OCI-LY7 (cell line): ENCODE measurements at regions not wholly inside any gene's neighbourhood (a gene's known extent, or its start where the extent isn't known, plus 50 kb on each side); places are given as distances from the start of the nearest gene placed in this dataset.
"Not testable (repeated sequence)": the region's sequence is repeated elsewhere in the genome, so short reads cannot be mapped to it uniquely, and the experiment has no call there.

Experiments
- BruUV-seq: library from RNA; stranded (reverse); fragments of 400-500 nt; replicated peaks from 2 replicates; lab custom pipeline; 2021; lab: Mats Ljungman, UMichigan
- CTCF ChIA-PET: fragments of 300-600 bp; sonication (Branson Sonifier 250); formaldehyde crosslinking; loops from one replicate; lab custom pipeline; 2022; ENCODE audit warnings: antibody characterized with exemption; ENCODE audit not compliant: unreplicated experiment; lab: Charles Lee
- POLR2A ChIA-PET: fragments of 300-600 bp; sonication (Branson Sonifier 250); formaldehyde crosslinking; loops from one replicate; lab custom pipeline; 2022; ENCODE audit warnings: antibody characterized with exemption; lab: Charles Lee
- DNase-seq: peaks from one replicate; pipeline ENCODE4 v3.0.0-alpha.2; 2015; ENCODE audit warnings: low spot score
- H2AFZ ChIP-seq: fragments of 200-600 bp; sonication (generic), shearing (Covaris generic); 2 replicates; pipeline ENCODE4 v1.6.1; 2014; ENCODE audit warnings: mild to moderate bottlenecking, antibody characterized with exemption, low read length, moderate library complexity
- H3K27ac ChIP-seq: fragments of 200-600 bp; sonication (generic); 2 replicates; pipeline ENCODE4 v1.5.1; 2014; ENCODE audit warnings: mixed run types, low read depth, mild to moderate bottlenecking, moderate library complexity, low read length, inconsistent platforms; ENCODE audit not compliant: poor library complexity, severe bottlenecking
- H3K36me3 ChIP-seq: fragments of 200-600 bp; sonication (generic); 2 replicates; pipeline ENCODE4 v1.6.1; 2014; ENCODE audit warnings: mild to moderate bottlenecking, antibody characterized with exemption, low read length, moderate library complexity, mixed read lengths; ENCODE audit not compliant: insufficient read depth
- H3K4me1 ChIP-seq: fragments of 200-600 bp; sonication (generic); 2 replicates; pipeline ENCODE4 v1.5.1; 2014; ENCODE audit warnings: mild to moderate bottlenecking, low read length; ENCODE audit not compliant: insufficient read depth, poor library complexity, severe bottlenecking
- H3K4me2 ChIP-seq: fragments of 200-600 bp; sonication (generic); 2 replicates; pipeline ENCODE4 v1.6.1; 2014; ENCODE audit warnings: mild to moderate bottlenecking, low read length
- H3K4me3 ChIP-seq: fragments of 200-600 bp; sonication (generic); 2 replicates; pipeline ENCODE4 v1.5.1; 2014; ENCODE audit warnings: mild to moderate bottlenecking, low read depth, low read length; ENCODE audit not compliant: poor library complexity, severe bottlenecking
- H3K79me2 ChIP-seq: fragments of 200-600 bp; sonication (generic); 2 replicates; pipeline ENCODE4 v1.6.1; 2016; ENCODE audit warnings: low read depth, mild to moderate bottlenecking, low read length, moderate library complexity, mixed read lengths; ENCODE audit not compliant: insufficient read depth
- H3K9me2 ChIP-seq: fragments of 200-600 bp; sonication (generic); 2 replicates; pipeline ENCODE4 v1.6.1; 2016; ENCODE audit warnings: mild to moderate bottlenecking, low read length, mixed read lengths; ENCODE audit not compliant: insufficient read depth
- H3K9me3 ChIP-seq: fragments of 200-600 bp; sonication (generic); 2 replicates; pipeline ENCODE4 v1.6.1; 2014; ENCODE audit warnings: mild to moderate bottlenecking, mixed run types, low read length, mixed read lengths
- H4K20me1 ChIP-seq: fragments of 200-600 bp; sonication (generic); 2 replicates; pipeline ENCODE4 v1.6.1; 2014; ENCODE audit warnings: mild to moderate bottlenecking, antibody characterized with exemption, low read length, moderate library complexity, mixed read lengths; ENCODE audit not compliant: insufficient read depth
- CTCF ChIP-seq: fragments of 200-600 bp; sonication (generic); conservative IDR thresholded peaks from 2 replicates; pipeline ENCODE4 v1.5.1; 2014; ENCODE audit warnings: mild to moderate bottlenecking, antibody characterized with exemption, low read length, moderate library complexity, mixed read lengths
- EZH2phosphoT487 ChIP-seq: fragments of 200-600 bp; sonication (generic); IDR thresholded peaks from 2 replicates; pipeline ENCODE4 v1.6.1; 2018; ENCODE audit warnings: low read depth, borderline replicate concordance, mild to moderate bottlenecking, mixed run types, antibody characterized with exemption, low read length, moderate library complexity, mixed read lengths
- intact Hi-C: fragments of 100-400 bp; cut with micrococcal nuclease; formaldehyde crosslinking; loops from one replicate; pipeline ENCODE4 v1.10.0; 2022; ENCODE audit not compliant: unreplicated experiment

DNA sequence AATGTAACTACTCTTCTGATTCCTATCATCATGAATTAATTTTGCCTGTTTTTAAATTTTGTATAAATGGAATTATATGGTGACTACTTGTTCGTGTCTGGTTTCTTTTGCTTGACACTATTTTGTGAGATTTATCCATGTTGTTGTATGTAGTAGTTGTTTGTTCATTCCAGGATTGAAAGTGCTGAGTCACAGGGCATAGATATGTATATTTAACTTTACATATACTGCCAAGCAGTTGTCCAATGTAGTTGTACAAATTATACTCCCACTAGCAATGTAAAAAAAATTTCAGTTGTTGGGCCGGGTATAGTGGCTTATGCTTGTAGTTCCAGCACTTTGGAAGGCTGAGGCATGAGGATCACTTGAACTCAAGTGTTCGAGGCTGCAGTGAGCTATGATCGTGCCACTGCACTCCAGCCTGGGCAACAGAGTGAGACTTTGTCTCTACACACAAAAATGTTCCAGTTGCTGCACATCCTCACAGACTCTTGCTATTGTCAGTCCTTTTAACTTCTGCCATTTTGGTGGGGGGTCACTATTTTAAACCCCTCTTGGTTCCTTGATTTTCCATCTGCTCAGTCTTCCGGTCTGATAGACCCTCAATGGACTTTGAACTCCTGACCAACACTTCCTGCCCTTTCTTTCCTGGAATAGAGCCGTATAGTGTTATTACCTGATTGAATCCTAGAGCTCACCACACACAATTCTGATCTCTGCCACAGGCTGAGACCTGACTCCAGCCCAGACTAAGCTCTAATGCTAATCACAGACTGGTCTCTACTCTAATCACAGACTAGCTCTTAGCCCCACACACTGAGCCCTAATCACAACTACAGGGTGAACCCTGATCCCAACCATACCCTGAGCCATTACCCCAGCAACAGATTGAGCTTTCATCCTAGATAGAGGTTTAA lies 69.3 kb upstream of the MELK start:
- no TSS peak for BruUV-seq
- Histone ChIP-seq H2AFZ (peak overlapping the region; percentile 98), H3K27ac (no peak overlapping the region), H3K4me1 (peaks cover 30% of the 10 kb centered on the region), H4K20me1 (no peaks in the 10 kb centered on the region), H3K79me2 (no peaks in the 10 kb centered on the region), H3K36me3 (no peaks in the 10 kb centered on the region), H3K4me3 (no peak overlapping the region), H3K4me2 (peak overlapping the region; percentile 28; the same call in 1 of the 2 replicates), H3K9me3 (no peaks in the 10 kb centered on the region), H3K9me2 (no peaks in the 10 kb centered on the region)
- ChIA-PET CTCF (no interaction called here), POLR2A (interaction anchor here (0.5 to 0.8 kb wide), 3 partner anchors 15 to 351 kb away, joined by 3 to 5 read pairs (median 3); no protein-coding TSS in a partner anchor)
- no peak for TF ChIP-seq EZH2phosphoT487
- TF ChIP-seq CTCF, result no peak
- intact Hi-C loops, result no loop called here
- DNase-seq, result no peak

DNA sequence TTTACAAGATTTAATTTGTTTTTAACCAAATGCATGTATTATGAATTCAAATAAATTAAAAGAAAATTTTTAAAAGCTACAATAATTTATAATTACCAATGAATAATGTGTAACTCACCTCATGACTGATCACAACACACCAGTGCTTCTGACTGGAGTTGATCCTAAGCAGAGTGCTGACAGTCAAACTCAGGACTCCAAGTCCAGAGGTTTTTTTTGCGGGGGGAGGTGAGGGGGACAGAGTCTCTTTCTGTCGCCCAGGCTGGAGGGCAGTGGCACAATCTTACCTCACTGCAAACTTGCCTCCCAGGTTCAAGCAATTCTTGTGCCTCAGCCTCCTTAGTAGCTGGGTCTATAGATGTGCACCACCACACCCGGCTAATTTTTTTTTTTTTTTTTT lies 71.0 kb upstream of the MELK start:
- Histone ChIP-seq H3K9me3 (no peaks in the 10 kb centered on the region), H3K79me2 (no peaks in the 10 kb centered on the region), H3K36me3 (no peaks in the 10 kb centered on the region), H3K4me3 (no peak overlapping the region), H3K27ac (no peak overlapping the region), H3K4me1 (peaks cover 30% of the 10 kb centered on the region), H3K4me2 (no peak overlapping the region), H4K20me1 (no peaks in the 10 kb centered on the region), H3K9me2 (no peaks in the 10 kb centered on the region), H2AFZ (no peak overlapping the region)
- BruUV-seq, result no TSS peak
- CTCF ChIA-PET, result no interaction called here
- TF ChIP-seq EZH2phosphoT487 (no peak), CTCF (no peak)
- POLR2A ChIA-PET, result interaction anchor here (0.9 to 1.0 kb wide), 2 partner anchors 14 to 16 kb away, joined by 4 to 5 read pairs; no protein-coding TSS in a partner anchor
- no peak for DNase-seq
- intact Hi-C loops, result no loop called here

GRCh38 chr9:36500931-36501330 lies 71.8 kb upstream of the MELK start:
- POLR2A ChIA-PET, result interaction anchor here (0.9 to 1.0 kb wide), 2 partner anchors 13 to 17 kb away, joined by 4 to 5 read pairs; no protein-coding TSS in a partner anchor
- H3K4me2 ChIP-seq, DNase-seq, H3K4me3 ChIP-seq, intact Hi-C loops, CTCF ChIA-PET, H3K27ac ChIP-seq, H3K9me3 ChIP-seq, H3K9me2 ChIP-seq, H2AFZ ChIP-seq, H3K36me3 ChIP-seq, H3K79me2 ChIP-seq, BruUV-seq, H4K20me1 ChIP-seq: not testable (repeated sequence)
- peaks cover 30% of the 10 kb centered on the region for H3K4me1 ChIP-seq
